CD14-positive monocyte (primary cell): ENCODE measurements at regions not wholly inside any gene's neighbourhood (a gene's known extent, or its start where the extent isn't known, plus 50 kb on each side); places are given as distances from the start of the nearest gene placed in this dataset.

Experiments
- DNase-seq, 3 donors: peaks; one replicate each; pipeline ENCODE4 v3.0.0-alpha.2; 2011 to 2022
- H2AFZ ChIP-seq: 2 replicates; pipeline ENCODE4 v1.6.0; 2012; ENCODE audit warnings: mild to moderate bottlenecking, low read depth, low read length, inconsistent platforms; ENCODE audit not compliant: insufficient read depth, poor library complexity, severe bottlenecking
- H3K27ac ChIP-seq, 2 donors: 1 replicate in 1 of 2; 2 replicates in 1 of 2; pipeline ENCODE4 v1.5.1; 2012 to 2013; ENCODE audit warnings: low read length in 2 of 2, control low read depth in 1 of 2, inconsistent platforms in 1 of 2, low read depth in 1 of 2, mild to moderate bottlenecking in 1 of 2
- H3K27me3 ChIP-seq, 2 donors: one replicate each; pipeline versions ENCODE4 v1.6.0 to v1.6.1; 2011 to 2013; ENCODE audit warnings: low read length in 2 of 2; ENCODE audit not compliant: control insufficient read depth in 2 of 2, insufficient read depth in 2 of 2
- H3K36me3 ChIP-seq, 2 donors: replicated peaks in 1 of 2; 1 replicate in 1 of 2; 2 replicates in 1 of 2; pipeline versions ENCODE4 v1.5.1 to v1.6.1; 2012 to 2013; ENCODE audit warnings: low read length in 2 of 2, control low read depth in 1 of 2, inconsistent platforms in 1 of 2, mild to moderate bottlenecking in 1 of 2; ENCODE audit not compliant: insufficient read depth in 2 of 2, control insufficient read depth in 1 of 2
- H3K4me1 ChIP-seq, 2 donors: 1 replicate in 1 of 2; 2 replicates in 1 of 2; pipeline versions ENCODE4 v1.5.1 to v1.6.1; 2012 to 2013; ENCODE audit warnings: low read length in 2 of 2, control low read depth in 1 of 2, inconsistent platforms in 1 of 2, mild to moderate bottlenecking in 1 of 2, moderate library complexity in 1 of 2; ENCODE audit not compliant: insufficient read depth in 2 of 2, control insufficient read depth in 1 of 2
- H3K4me2 ChIP-seq: replicated peaks from 2 replicates; pipeline ENCODE3; 2012; ENCODE audit warnings: low read length, moderate library complexity, mild to moderate bottlenecking; ENCODE audit not compliant: poor library complexity, severe bottlenecking; ENCODE audit errors: extremely low read depth
- H3K4me3 ChIP-seq, 3 experiments: fragments of 200-600 bp in 1 of 3; sonication (generic) in 1 of 3; replicated peaks in 1 of 3; 1 replicate in 2 of 3; 2 replicates in 1 of 3; pipeline ENCODE4 v1.5.1; 2011 to 2013; ENCODE audit warnings: low read length in 3 of 3, mild to moderate bottlenecking in 3 of 3, control low read depth in 2 of 3, low read depth in 2 of 3, inconsistent platforms in 1 of 3, moderate library complexity in 1 of 3
- H3K79me2 ChIP-seq: 2 replicates; pipeline ENCODE4 v1.6.0; 2012; ENCODE audit warnings: mild to moderate bottlenecking, control low read depth, inconsistent platforms, low read length, moderate library complexity; ENCODE audit not compliant: insufficient read depth
- H3K9ac ChIP-seq: 2 replicates; pipeline ENCODE4 v1.6.0; 2017; ENCODE audit warnings: low read length, mild to moderate bottlenecking; ENCODE audit not compliant: insufficient read depth, poor library complexity, severe bottlenecking
- H3K9me3 ChIP-seq, 2 donors: replicated peaks in 1 of 2; 1 replicate in 1 of 2; 2 replicates in 1 of 2; pipeline versions ENCODE4 v1.5.1 to v1.6.1; 2012 to 2013; ENCODE audit warnings: low read length in 2 of 2, control low read depth in 1 of 2; ENCODE audit not compliant: control insufficient read depth in 1 of 2, insufficient read depth in 1 of 2
- H4K20me1 ChIP-seq: 2 replicates; pipeline ENCODE4 v1.6.0; 2012; ENCODE audit warnings: mild to moderate bottlenecking, low read length, control low read depth, moderate library complexity; ENCODE audit not compliant: insufficient read depth
- H3K27ac Mint-ChIP-seq, 7 donors: one replicate each; pipeline ENCODE4 v1.8.0; 2020; ENCODE audit warnings: mild to moderate bottlenecking in 7 of 7, mixed read lengths in 7 of 7, moderate library complexity in 6 of 7, inconsistent platforms in 2 of 7
- H3K27me3 Mint-ChIP-seq, 3 donors: one replicate each; pipeline ENCODE4 v1.8.0; 2021 to 2022; ENCODE audit warnings: low read depth in 3 of 3, mild to moderate bottlenecking in 3 of 3, mixed read lengths in 3 of 3, moderate library complexity in 3 of 3, inconsistent platforms in 1 of 3
- H3K36me3 Mint-ChIP-seq, 2 donors: one replicate each; pipeline ENCODE4 v1.8.0; 2020; ENCODE audit warnings: mixed read lengths in 2 of 2, inconsistent platforms in 1 of 2, mild to moderate bottlenecking in 1 of 2
- H3K4me1 Mint-ChIP-seq: one replicate; pipeline ENCODE4 v1.8.0; 2020; ENCODE audit warnings: mild to moderate bottlenecking, mixed read lengths
- H3K4me3 Mint-ChIP-seq, 2 donors: one replicate each; pipeline ENCODE4 v1.8.0; 2020; ENCODE audit warnings: mild to moderate bottlenecking in 2 of 2, mixed read lengths in 2 of 2, moderate library complexity in 1 of 2
- H3K9me3 Mint-ChIP-seq, 7 donors: one replicate each; pipeline ENCODE4 v1.8.0; 2020 to 2022; ENCODE audit warnings: mixed read lengths in 7 of 7, mild to moderate bottlenecking in 6 of 7, moderate library complexity in 6 of 7, inconsistent platforms in 2 of 7
- WGBS: methylation state at CpG from one replicate; pipeline ENCODE4 v1.1.5; 2013; ENCODE audit warnings: missing lambda C conversion rate; ENCODE audit not compliant: insufficient coverage; 5-methylcytosine and 5-hydroxymethylcytosine counted together
- intact Hi-C, 2 donors: fragments of 100-400 bp; cut with micrococcal nuclease; formaldehyde crosslinking; loops; one replicate each; pipeline versions ENCODE4 v1.15.0 to v1.15.1; 2023
- TF ChIP-seq, protein P1 (sequence below): fragments of 200-600 bp; IDR thresholded peaks from one replicate; pipeline ENCODE4 v1.8.0; 2022; ENCODE audit warnings: antibody characterized with exemption, mild to moderate bottlenecking

DNA sequence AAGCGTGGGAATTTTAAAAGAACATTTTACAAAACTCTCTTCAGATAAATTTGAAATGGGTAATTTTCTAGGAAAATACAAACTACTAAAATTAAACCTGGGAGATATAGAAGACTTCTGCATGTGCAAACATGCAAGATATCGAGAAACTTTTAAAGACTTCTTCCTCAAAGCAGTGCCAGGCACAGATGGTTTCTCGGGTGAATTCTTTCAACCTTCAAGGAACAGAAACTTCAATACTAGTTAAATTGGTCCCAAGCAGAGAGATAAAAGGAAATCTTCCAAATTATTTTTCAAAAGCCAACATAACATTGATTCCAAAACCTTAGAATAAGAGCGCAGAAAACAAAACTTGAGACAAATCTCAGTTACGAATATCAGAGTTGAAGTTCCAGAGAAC is 732.7 kb downstream of the PDCD6IP start:
- Mint-ChIP-seq H3K27me3 (no peaks in the 10 kb centered on the region), H3K27ac (no peak overlapping the region), H3K4me3 (no peak overlapping the region), H3K36me3 (no peaks in the 10 kb centered on the region), H3K9me3 (peaks cover 0 to 5% (median 0%) of the 10 kb centered on the region in 7 donors), H3K4me1 (peaks cover 8% of the 10 kb centered on the region)
- Histone ChIP-seq H3K79me2 (no peaks in the 10 kb centered on the region), H3K4me1 (no peaks in the 10 kb centered on the region), H2AFZ (no peak overlapping the region), H3K36me3 (no peaks in the 10 kb centered on the region), H3K27me3 (no peaks in the 10 kb centered on the region), H3K4me2 (no peak overlapping the region), H3K9ac (no peak overlapping the region), H3K9me3 (no peaks in the 10 kb centered on the region), H3K4me3 (no peak overlapping the region), H4K20me1 (no peaks in the 10 kb centered on the region), H3K27ac (no peak overlapping the region)
- TF ChIP-seq, protein P1, sequence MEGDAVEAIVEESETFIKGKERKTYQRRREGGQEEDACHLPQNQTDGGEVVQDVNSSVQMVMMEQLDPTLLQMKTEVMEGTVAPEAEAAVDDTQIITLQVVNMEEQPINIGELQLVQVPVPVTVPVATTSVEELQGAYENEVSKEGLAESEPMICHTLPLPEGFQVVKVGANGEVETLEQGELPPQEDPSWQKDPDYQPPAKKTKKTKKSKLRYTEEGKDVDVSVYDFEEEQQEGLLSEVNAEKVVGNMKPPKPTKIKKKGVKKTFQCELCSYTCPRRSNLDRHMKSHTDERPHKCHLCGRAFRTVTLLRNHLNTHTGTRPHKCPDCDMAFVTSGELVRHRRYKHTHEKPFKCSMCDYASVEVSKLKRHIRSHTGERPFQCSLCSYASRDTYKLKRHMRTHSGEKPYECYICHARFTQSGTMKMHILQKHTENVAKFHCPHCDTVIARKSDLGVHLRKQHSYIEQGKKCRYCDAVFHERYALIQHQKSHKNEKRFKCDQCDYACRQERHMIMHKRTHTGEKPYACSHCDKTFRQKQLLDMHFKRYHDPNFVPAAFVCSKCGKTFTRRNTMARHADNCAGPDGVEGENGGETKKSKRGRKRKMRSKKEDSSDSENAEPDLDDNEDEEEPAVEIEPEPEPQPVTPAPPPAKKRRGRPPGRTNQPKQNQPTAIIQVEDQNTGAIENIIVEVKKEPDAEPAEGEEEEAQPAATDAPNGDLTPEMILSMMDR, result no peak
- intact Hi-C loops, result no loop called here
- no peak for DNase-seq
- WGBS, result 100% methylated on average over 1 of the region's 5 CpGs

DNA sequence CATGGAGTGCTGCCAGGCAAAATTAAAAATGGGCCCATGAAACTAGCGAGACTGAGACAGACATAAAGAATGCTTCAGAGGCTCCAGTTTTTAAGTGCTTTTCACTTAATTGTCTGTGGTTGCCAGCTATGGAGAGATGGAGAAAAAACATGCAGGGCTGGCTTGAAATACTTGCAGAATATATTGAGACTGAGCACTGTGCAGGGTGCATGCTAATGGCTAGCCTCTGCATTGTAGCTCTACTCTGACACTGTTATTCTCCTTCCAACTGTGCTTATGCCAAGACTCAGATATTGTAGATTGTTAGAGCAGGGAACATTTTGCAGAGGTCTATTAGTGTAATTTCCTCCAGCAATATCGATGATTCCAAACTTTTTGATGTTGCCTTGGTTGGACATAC is 735.0 kb downstream of the PDCD6IP start:
- no peak overlapping the region for H3K27ac Mint-ChIP-seq
- H3K9ac ChIP-seq, result no peak overlapping the region
- no peak overlapping the region for H3K4me3 ChIP-seq
- H3K9me3 ChIP-seq, result no peaks in the 10 kb centered on the region
- H3K4me1 ChIP-seq, result no peaks in the 10 kb centered on the region
- no peaks in the 10 kb centered on the region for H3K79me2 ChIP-seq
- H2AFZ ChIP-seq, result no peak overlapping the region
- DNase-seq, result no peak
- intact Hi-C loops, result no loop called here
- H3K4me3 Mint-ChIP-seq, result no peak overlapping the region
- peaks cover 0 to 2% (median 0%) of the 10 kb centered on the region in 3 donors for H3K27me3 Mint-ChIP-seq
- TF ChIP-seq, protein P1, result no peak
- H3K27ac ChIP-seq, result no peak overlapping the region
- no peaks in the 10 kb centered on the region for H4K20me1 ChIP-seq
- no peak overlapping the region for H3K4me2 ChIP-seq
- no peaks in the 10 kb centered on the region for H3K27me3 ChIP-seq
- H3K9me3 Mint-ChIP-seq, result peaks cover 0 to 5% (median 2%) of the 10 kb centered on the region in 7 donors
- no peaks in the 10 kb centered on the region for H3K36me3 Mint-ChIP-seq
- no peaks in the 10 kb centered on the region for H3K36me3 ChIP-seq
- 100% methylated on average over 2 of the region's 2 CpGs for WGBS
- H3K4me1 Mint-ChIP-seq, result peaks cover 7% of the 10 kb centered on the region
